ENCODE measurements at regions not wholly inside any gene's neighbourhood (a gene's known extent, or its start where the extent isn't known, plus 50 kb on each side); places are given as distances from the start of the nearest gene placed in this dataset.
"Not testable (repeated sequence)": the region's sequence is repeated elsewhere in the genome, so short reads cannot be mapped to it uniquely, and the experiment has no call there.

- no peak for DNase-seq (ENCODE audit: extremely low read depth in 1 of 2, low read depth in 1 of 2)
Observed at GRCh38 chr16:87133966-87134627, 183.1 kb downstream of the C16orf95 start.

GRCh38 chr16:87134628-87134995 is 182.6 kb downstream of the C16orf95 start:
- DNase-seq (ENCODE audit: extremely low read depth in 1 of 2, low read depth in 1 of 2), result no peak

GRCh38 chr16:87135246-87136030 is 181.8 kb downstream of the C16orf95 start:
- no peak for DNase-seq (ENCODE audit: extremely low read depth in 1 of 2, low read depth in 1 of 2)

GRCh38 chr16:87138316-87138715 is 178.9 kb downstream of the C16orf95 start:
- DNase-seq (ENCODE audit: extremely low read depth in 1 of 2, low read depth in 1 of 2), result no peak

GRCh38 chr16:87138738-87139267 is 178.4 kb downstream of the C16orf95 start:
- no peak for DNase-seq (ENCODE audit: extremely low read depth in 1 of 2, low read depth in 1 of 2)

- DNase-seq (ENCODE audit: extremely low read depth in 1 of 2, low read depth in 1 of 2), result no peak
Observed at GRCh38 chr16:87140211-87141200, 176.7 kb downstream of the C16orf95 start.

- DNase-seq (ENCODE audit: extremely low read depth in 1 of 2, low read depth in 1 of 2), result no peak
Observed at GRCh38 chr16:87141402-87141801, 175.8 kb downstream of the C16orf95 start.

- DNase-seq (ENCODE audit: extremely low read depth in 1 of 2, low read depth in 1 of 2), result no peak
Observed at GRCh38 chr16:87143661-87144121, 173.5 kb downstream of the C16orf95 start.

- no peak for DNase-seq (ENCODE audit: extremely low read depth in 1 of 2, low read depth in 1 of 2)
Observed at GRCh38 chr16:87144232-87144631, 173.0 kb downstream of the C16orf95 start.

- DNase-seq (ENCODE audit: extremely low read depth in 1 of 2, low read depth in 1 of 2), result no peak
Observed at GRCh38 chr16:87145181-87146176, 171.7 kb downstream of the C16orf95 start.

- no peak for DNase-seq (ENCODE audit: extremely low read depth in 1 of 2, low read depth in 1 of 2)
Observed at GRCh38 chr16:87146676-87147075, 170.5 kb downstream of the C16orf95 start.

- no peak for DNase-seq (ENCODE audit: extremely low read depth in 1 of 2, low read depth in 1 of 2)
Observed at GRCh38 chr16:87149051-87149450, 168.1 kb downstream of the C16orf95 start.

- no peak for DNase-seq (ENCODE audit: extremely low read depth in 1 of 2, low read depth in 1 of 2)
Observed at GRCh38 chr16:87150262-87150661, 166.9 kb downstream of the C16orf95 start.

- DNase-seq (ENCODE audit: extremely low read depth in 1 of 2, low read depth in 1 of 2), result no peak
Observed at GRCh38 chr16:87150681-87151280, 166.4 kb downstream of the C16orf95 start.

GRCh38 chr16:87152221-87152755 is 164.9 kb downstream of the C16orf95 start:
- no peak for DNase-seq (ENCODE audit: extremely low read depth in 1 of 2, low read depth in 1 of 2)

GRCh38 chr16:87153326-87153725 is 163.9 kb downstream of the C16orf95 start:
- no peak for DNase-seq (ENCODE audit: extremely low read depth in 1 of 2, low read depth in 1 of 2)

GRCh38 chr16:87155315-87155714 is 161.9 kb downstream of the C16orf95 start:
- not testable (repeated sequence) for DNase-seq (ENCODE audit: extremely low read depth in 1 of 2, low read depth in 1 of 2)

GRCh38 chr16:87156195-87156594 is 161.0 kb downstream of the C16orf95 start:
- no peak for DNase-seq (ENCODE audit: extremely low read depth in 1 of 2, low read depth in 1 of 2)

- no peak for DNase-seq (ENCODE audit: extremely low read depth in 1 of 2, low read depth in 1 of 2)
Observed at GRCh38 chr16:87160234-87160636, 157.0 kb downstream of the C16orf95 start.

Data from activated CD8-positive, alpha-beta memory T cell treated with anti-CD3 and anti-CD28 coated beads for 1 hour (primary cell).